DMS 273 treated with DMSO at 0.1 percent for 48 hours (cell line): ENCODE measurements at regions not wholly inside any gene's neighbourhood (a gene's known extent, or its start where the extent isn't known, plus 50 kb on each side); places are given as distances from the start of the nearest gene placed in this dataset.

ENCODE experiments used
- DNase-seq: peaks from one replicate; lab custom pipeline; 2025; lab: John Stamatoyannopoulos, UW

GRCh38 chr20:57944988-57945387, 235.2 kb upstream of the PMEPA1 start:
- DNase-seq, result no peak

DNA sequence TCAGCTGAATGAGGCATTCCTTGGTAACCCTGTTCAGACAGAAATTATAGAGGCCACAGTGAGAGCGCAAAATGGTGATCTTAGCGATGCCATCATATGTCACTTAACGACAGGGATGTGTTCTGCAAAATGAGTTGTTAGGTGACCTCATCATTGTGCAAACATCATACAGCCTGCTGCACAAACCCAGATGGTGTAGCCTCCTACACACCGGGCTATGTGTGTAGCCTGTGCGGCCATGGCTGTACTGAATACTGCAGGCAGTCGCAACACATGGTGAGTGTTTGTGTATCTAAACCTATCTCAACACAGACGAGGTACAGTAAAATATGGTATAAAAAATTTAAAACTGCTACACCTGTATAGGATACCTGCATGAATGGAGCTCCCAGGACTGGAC, 234.1 kb upstream of the PMEPA1 start:
- DNase-seq, result no peak

DNA sequence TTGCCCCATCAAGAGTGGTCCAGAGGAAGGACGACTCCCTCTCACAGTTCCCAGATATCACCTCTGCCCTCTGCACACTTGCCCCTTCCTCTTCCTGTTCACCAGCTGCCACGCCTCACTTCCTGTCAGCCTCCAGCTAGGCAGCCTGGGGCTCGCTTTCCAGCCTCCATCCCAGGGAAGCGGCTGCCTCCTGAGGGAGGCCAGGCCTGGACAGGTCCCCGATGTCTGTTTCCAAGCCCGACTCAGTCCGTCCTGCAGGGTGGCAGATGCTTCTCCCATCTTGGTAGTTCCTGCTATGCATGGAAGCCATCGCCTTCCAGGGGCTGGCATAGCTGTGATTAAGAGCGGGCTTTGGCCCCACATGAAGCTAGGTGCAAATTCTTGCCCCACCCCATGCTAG, 233.5 kb upstream of the PMEPA1 start:
- DNase-seq, result no peak

GRCh38 chr20:57941604-57942381, 232.0 kb upstream of the PMEPA1 start:
- no peak for DNase-seq

- DNase-seq, result no peak
Observed at GRCh38 chr20:57940868-57941522, 231.2 kb upstream of the PMEPA1 start.

GRCh38 chr20:57940376-57940775, 230.6 kb upstream of the PMEPA1 start:
- no peak for DNase-seq

- no peak for DNase-seq
Observed at GRCh38 chr20:57939499-57939898, 229.7 kb upstream of the PMEPA1 start.

GRCh38 chr20:57938158-57939108, 228.6 kb upstream of the PMEPA1 start:
- no peak for DNase-seq

GRCh38 chr20:57936636-57937385, 227.0 kb upstream of the PMEPA1 start:
- DNase-seq, result no peak

DNA sequence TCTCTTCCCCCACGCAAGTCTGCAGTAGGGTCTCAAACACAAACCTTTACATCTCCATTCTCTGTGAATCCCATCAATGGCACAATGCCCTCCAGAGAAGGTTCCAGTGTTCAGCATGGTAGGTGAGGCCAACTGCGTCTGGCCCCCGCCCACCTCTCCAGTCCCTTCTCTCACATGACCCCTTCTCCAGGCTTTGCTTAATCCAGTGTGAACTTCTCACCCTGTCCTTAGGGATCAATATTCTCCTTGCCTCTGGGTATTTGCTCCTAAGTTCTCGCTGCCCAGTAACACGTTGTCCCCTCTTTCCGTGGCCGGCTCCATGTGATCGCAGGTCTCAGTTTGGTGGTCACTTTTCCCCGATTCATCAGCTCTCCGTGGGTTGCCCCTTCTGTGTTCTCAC, 225.1 kb upstream of the PMEPA1 start:
- DNase-seq, result no peak

DNA sequence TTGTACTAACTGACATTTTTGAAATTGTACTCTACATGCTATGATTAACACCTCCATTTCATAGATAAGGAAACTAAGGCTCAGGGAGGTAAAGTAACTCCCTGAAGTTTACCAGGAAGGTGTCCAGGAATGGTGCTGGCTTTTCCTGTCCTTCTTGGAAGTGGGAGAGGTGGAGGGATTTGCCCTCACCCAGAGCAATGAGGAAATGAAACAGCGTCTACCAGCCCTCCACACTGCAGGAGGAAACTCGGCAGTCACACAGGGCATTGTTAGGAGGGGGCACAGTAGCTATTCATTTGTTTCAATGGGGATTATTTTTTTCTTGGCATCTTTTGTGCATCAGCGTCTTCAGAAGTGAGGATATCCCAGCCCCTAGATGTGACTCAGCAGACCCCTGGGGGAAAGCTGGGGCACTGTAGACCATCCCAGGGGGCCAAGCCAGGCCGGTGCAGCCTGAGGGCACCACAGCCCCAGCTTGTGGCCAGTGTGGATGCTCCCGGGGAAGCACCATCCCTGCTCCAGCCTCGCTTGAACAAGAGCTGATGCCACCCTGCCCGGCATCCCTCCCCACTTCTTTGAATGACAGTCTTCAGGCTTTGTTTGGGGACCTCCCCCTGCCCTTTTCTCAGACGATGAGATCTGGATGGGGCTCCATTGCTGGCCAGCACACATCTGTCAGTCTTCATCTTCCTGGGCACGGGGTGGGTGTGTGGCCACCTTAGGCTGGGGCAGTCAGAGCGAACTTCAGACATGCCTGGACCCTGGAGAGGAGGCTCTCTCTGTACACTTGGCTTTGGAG, 224.4 kb upstream of the PMEPA1 start:
- DNase-seq, result no peak

DNA sequence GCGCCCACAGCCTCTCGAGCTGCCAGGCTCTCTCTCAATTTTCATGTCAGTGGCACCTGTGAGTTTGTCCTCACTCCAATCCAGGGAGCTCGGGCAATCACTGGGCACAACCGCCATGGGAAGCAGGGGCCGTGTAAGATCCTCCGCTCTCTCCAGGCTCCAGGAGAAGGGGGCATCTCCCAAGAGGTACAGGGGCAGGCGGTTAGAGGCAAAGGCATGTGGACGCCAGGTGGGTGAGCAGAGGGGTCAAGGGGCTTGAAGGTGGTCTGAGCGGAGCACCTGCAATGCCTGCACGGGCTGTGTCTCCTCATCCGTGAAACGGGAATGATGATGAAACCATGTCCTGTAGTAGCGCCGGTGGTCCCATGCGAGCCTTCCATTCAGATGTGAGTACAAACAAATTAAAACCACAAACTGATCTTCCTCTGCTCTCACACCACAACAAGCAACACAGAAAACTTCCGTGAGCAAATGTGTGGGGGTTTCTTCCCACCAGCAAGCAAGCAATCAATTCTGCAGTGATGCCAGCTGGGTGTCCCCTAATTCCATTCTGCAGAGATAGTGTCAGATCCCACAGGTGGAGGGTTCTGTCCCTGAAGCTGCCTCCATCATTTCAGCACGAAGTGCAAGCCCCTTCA, 222.5 kb upstream of the PMEPA1 start:
- DNase-seq, result no peak

GRCh38 chr20:57930351-57930750, 220.5 kb upstream of the PMEPA1 start:
- DNase-seq, result no peak

DNA sequence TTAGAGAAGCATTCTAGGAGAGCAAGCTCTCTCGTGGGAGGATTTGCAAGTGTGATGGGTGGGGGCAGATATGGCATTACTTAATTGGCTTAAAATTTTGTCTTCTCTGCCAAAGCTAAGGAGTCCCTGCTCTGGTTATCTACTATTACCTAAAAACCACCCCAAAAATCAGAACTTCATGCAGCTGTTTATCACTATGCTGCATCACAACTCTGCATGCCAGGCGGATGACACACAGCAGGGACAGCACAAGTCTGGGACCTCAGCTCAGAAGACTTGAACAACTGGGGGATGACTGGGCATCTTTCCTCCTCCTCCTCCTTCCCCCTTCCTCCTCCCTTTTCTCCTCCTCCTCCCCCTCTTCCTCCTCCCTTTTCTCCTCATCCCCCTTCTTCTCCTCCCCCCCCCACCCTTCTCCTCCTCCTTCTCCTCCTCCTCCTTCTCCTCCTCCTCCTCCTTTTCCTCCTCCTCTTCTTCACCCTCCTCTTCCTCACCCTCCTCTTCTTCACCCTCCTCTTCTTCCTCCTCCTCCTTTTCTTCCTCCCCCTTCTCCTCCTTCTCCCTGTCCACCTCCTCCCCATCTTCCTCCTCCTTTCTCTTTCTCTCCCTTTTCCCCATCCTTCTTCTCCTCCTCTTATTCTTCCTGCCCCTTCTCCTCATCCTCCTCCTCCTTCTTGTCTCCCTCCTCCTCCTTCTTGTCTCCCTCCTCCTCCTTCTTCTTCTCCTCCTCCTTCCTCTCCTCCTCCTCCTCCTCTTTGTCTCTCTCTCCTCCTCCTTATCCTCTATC, 218.6 kb upstream of the PMEPA1 start:
- no peak for DNase-seq

DNA sequence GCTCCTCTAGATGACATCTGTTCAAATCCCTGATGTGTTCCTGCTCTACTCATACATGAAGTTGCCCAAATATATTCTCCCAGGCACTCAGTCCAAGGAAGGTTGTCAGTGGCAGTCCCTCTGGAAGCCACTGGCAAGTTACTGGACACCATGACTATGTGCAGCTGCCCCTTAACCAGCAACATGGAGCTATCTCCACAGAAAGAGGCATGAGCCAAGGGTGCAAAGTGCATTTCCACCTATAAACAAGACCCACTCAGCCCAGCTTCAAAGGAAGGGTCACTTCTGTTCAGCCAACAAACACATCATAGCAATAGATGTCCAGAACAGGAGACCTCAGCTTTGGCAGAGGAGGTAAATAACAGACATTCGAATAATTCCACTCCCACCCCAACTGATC, 217.6 kb upstream of the PMEPA1 start:
- no peak for DNase-seq

- DNase-seq, result no peak
Observed at GRCh38 chr20:57922706-57923105, 212.9 kb upstream of the PMEPA1 start.

- no peak for DNase-seq
Observed at GRCh38 chr20:57922083-57922482, 212.3 kb upstream of the PMEPA1 start.

DNA sequence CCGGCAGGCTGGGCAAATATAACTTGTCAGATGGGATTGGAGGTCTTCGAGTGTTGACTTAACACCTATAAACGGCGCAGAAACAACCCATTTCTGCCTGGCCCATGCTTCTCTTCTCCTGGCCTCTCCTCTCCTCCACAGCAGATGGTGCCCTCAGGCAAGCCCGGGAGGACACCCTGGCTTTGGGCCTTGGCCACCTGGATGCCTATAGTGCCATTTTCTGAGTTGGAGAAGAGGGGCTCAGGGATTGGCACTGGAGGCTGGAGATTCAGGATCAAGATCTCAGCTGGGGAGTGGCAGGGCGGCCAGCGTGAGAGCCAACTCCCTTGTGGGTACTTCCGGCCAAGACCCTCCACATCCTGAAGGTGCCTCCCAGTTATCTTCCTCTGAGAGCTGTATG, 211.9 kb upstream of the PMEPA1 start:
- no peak for DNase-seq

GRCh38 chr20:57920971-57921370, 211.2 kb upstream of the PMEPA1 start:
- DNase-seq, result no peak

DNA sequence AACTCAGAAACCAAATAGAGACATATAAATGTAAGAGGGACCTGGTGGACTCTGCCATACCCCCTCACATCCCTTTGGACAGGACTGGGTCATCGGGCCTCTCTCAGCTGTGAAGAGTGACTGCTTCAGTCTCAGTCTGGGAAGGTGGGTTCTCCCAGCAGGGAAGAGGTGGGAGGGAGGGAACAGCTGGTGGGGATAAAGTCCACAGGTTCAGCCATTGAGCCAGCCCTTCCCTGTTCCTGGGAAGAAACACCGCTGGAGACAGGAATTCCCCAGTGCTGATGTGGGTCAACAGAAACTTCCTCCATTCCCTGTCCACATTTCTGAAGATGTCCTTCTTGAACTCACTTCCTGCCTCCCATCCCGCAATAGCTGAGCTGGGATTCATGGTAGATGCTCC, 209.2 kb upstream of the PMEPA1 start:
- DNase-seq, result no peak
